ENCODE measurements at regions not wholly inside any gene's neighbourhood (a gene's known extent, or its start where the extent isn't known, plus 50 kb on each side); places are given as distances from the start of the nearest gene placed in this dataset.

DNA sequence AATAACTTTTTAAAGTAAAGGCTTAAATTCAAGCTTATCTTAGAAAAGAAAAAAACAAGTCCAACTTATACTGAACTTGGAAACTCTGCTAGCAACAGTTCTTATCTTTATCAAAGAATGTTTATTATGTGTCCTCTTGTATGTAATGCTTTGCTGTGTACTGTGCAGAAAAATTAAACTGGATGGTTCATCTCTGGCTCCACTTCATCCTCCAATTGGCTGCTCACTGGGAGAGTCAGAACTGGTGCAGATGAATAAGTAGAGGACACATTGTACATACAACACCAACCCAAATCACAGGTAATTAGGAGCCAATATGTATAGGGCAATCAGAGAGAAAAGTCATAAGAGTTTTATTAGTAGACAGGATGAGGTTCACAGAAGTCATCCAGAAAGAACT lies 123.6 kb upstream of the NAP1L1 start:
- Histone ChIP-seq H3K9me3 (ENCODE audit: control insufficient read depth, insufficient read depth, low read length) (no peaks in the 10 kb centered on the region), H3K4me3 (ENCODE audit: low read length) (no peak overlapping the region), H3K79me2 (ENCODE audit: control insufficient read depth, low read length) (no peaks in the 10 kb centered on the region), H4K20me1 (ENCODE audit: control insufficient read depth, insufficient read depth, low read depth, low read length) (no peaks in the 10 kb centered on the region), H3K36me3 (ENCODE audit: control insufficient read depth, low read length) (no peaks in the 10 kb centered on the region), H3K27ac (ENCODE audit: low read depth, low read length) (no peak overlapping the region), H3F3A (ENCODE audit: control insufficient read depth, insufficient read depth) (no peaks in the 10 kb centered on the region), H3K27me3 (ENCODE audit: control insufficient read depth, low read length) (no peaks in the 10 kb centered on the region), H3K4me1 (ENCODE audit: control insufficient read depth, low read length) (no peaks in the 10 kb centered on the region), H3K9me2 (replicated peaks; ENCODE audit: control insufficient read depth, low read length) (no peaks in the 10 kb centered on the region), H3K4me2 (ENCODE audit: low read length) (no peak overlapping the region)
- TF ChIP-seq EZH2phosphoT487 (IDR thresholded peaks at IDR 0.05; ENCODE audit: borderline replicate concordance, low read length) = no peak
- TF ChIP-seq, protein P1, sequence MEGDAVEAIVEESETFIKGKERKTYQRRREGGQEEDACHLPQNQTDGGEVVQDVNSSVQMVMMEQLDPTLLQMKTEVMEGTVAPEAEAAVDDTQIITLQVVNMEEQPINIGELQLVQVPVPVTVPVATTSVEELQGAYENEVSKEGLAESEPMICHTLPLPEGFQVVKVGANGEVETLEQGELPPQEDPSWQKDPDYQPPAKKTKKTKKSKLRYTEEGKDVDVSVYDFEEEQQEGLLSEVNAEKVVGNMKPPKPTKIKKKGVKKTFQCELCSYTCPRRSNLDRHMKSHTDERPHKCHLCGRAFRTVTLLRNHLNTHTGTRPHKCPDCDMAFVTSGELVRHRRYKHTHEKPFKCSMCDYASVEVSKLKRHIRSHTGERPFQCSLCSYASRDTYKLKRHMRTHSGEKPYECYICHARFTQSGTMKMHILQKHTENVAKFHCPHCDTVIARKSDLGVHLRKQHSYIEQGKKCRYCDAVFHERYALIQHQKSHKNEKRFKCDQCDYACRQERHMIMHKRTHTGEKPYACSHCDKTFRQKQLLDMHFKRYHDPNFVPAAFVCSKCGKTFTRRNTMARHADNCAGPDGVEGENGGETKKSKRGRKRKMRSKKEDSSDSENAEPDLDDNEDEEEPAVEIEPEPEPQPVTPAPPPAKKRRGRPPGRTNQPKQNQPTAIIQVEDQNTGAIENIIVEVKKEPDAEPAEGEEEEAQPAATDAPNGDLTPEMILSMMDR (IDR thresholded peaks at IDR 0.05; ENCODE audit: low read depth, low read length, poor library complexity, severe bottlenecking) = no peak

DNA sequence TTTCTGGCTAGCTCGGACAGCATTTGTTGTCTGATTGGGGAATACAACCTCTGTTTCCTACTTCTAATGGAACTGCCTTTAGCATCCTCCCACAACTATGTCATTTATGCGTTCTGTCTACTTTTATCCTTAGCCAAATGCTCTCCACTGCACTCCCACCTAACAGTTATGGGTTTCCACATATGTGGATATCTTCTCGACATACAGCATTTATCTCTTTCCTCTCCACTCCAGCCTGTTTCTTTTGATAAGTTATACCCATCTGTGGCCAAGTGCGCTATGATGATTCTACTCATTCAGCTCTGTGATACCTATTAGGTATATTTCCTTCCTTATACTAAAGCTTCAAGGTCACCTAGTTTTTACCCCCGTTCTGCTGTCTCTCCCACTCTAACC lies 122.2 kb upstream of the NAP1L1 start:
- Histone ChIP-seq H4K20me1 (ENCODE audit: control insufficient read depth, insufficient read depth, low read depth, low read length) (no peaks in the 10 kb centered on the region), H3K4me3 (ENCODE audit: low read length) (no peak overlapping the region), H3K9me3 (ENCODE audit: control insufficient read depth, insufficient read depth, low read length) (no peaks in the 10 kb centered on the region), H3K36me3 (ENCODE audit: control insufficient read depth, low read length) (no peaks in the 10 kb centered on the region), H3K27me3 (ENCODE audit: control insufficient read depth, low read length) (no peaks in the 10 kb centered on the region), H3K4me2 (ENCODE audit: low read length) (no peak overlapping the region), H3F3A (ENCODE audit: control insufficient read depth, insufficient read depth) (no peaks in the 10 kb centered on the region), H3K9me2 (replicated peaks; ENCODE audit: control insufficient read depth, low read length) (no peaks in the 10 kb centered on the region), H3K4me1 (ENCODE audit: control insufficient read depth, low read length) (no peaks in the 10 kb centered on the region), H3K27ac (ENCODE audit: low read depth, low read length) (no peak overlapping the region), H3K79me2 (ENCODE audit: control insufficient read depth, low read length) (no peaks in the 10 kb centered on the region)
- no peak for TF ChIP-seq EZH2phosphoT487 (IDR thresholded peaks at IDR 0.05; ENCODE audit: borderline replicate concordance, low read length)
- TF ChIP-seq, protein P1 (IDR thresholded peaks at IDR 0.05; ENCODE audit: low read depth, low read length, poor library complexity, severe bottlenecking) = no peak

DNA sequence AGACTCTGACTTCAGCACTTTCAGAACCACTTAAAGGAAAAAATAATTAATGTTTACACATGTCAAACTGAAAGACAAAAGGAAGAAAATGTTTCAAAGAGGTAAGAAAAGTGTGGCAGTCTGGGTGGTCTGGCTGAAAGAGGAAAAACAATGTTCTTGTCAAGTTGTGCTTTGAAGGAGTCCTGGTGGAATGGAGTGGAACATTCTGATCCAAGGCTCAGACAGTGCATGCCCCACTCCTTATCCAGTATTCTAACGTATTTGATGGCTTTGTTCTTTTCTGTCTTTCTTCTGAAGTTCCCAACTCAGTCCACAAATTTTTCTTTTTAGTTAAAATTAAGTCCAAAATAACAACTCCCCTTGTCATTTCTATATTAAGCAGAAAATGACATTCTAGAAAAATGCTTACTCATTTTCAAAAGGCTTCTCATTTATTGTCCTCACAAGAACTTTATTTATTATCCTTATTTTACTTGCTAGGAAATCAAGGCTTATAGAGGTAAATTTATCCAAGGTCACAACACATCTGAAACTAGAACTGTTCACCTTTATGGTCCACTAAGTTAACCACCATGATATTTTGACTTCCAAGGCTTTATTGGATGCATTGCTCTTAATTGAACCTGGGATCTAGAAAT lies 121.7 kb upstream of the NAP1L1 start:
- H4K20me1 ChIP-seq (ENCODE audit: control insufficient read depth, insufficient read depth, low read depth, low read length) = no peaks in the 10 kb centered on the region
- no peaks in the 10 kb centered on the region for H3F3A ChIP-seq (ENCODE audit: control insufficient read depth, insufficient read depth)
- H3K9me2 ChIP-seq (replicated peaks; ENCODE audit: control insufficient read depth, low read length) = no peaks in the 10 kb centered on the region
- no peaks in the 10 kb centered on the region for H3K27me3 ChIP-seq (ENCODE audit: control insufficient read depth, low read length)
- H3K27ac ChIP-seq (ENCODE audit: low read depth, low read length) = no peak overlapping the region
- no peak overlapping the region for H3K4me2 ChIP-seq (ENCODE audit: low read length)
- TF ChIP-seq EZH2phosphoT487 (IDR thresholded peaks at IDR 0.05; ENCODE audit: borderline replicate concordance, low read length) = no peak
- no peaks in the 10 kb centered on the region for H3K9me3 ChIP-seq (ENCODE audit: control insufficient read depth, insufficient read depth, low read length)
- no peak overlapping the region for H3K4me3 ChIP-seq (ENCODE audit: low read length)
- no peaks in the 10 kb centered on the region for H3K36me3 ChIP-seq (ENCODE audit: control insufficient read depth, low read length)
- H3K79me2 ChIP-seq (ENCODE audit: control insufficient read depth, low read length) = no peaks in the 10 kb centered on the region
- no peaks in the 10 kb centered on the region for H3K4me1 ChIP-seq (ENCODE audit: control insufficient read depth, low read length)

DNA sequence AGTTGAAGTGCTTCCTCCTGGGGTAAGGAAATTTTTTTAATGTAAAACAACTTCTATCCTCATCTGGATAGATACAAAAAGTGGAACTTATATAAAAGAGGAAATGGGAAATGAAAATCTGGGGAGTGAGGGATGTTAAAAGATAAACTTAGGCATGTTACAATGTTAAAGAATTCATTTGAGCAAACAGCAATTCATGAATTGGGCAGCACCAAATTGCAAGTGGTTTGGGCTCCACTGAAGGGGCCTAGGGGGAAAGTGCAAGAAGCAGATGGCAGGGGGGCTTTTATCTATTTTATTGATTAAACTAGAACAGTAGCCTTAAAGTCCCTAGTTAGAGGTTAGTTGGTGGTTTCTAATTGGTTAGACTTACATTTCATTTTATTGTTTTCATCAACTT lies 118.1 kb upstream of the NAP1L1 start:
- Histone ChIP-seq H3F3A (ENCODE audit: control insufficient read depth, insufficient read depth) (no peaks in the 10 kb centered on the region), H3K27me3 (ENCODE audit: control insufficient read depth, low read length) (no peaks in the 10 kb centered on the region), H4K20me1 (ENCODE audit: control insufficient read depth, insufficient read depth, low read depth, low read length) (no peaks in the 10 kb centered on the region), H3K4me2 (ENCODE audit: low read length) (no peak overlapping the region), H3K79me2 (ENCODE audit: control insufficient read depth, low read length) (no peaks in the 10 kb centered on the region), H3K9me3 (ENCODE audit: control insufficient read depth, insufficient read depth, low read length) (peaks cover 10% of the 10 kb centered on the region; the same call in 1 of the 2 replicates), H3K36me3 (ENCODE audit: control insufficient read depth, low read length) (no peaks in the 10 kb centered on the region), H3K27ac (ENCODE audit: low read depth, low read length) (no peak overlapping the region), H3K9me2 (replicated peaks; ENCODE audit: control insufficient read depth, low read length) (no peaks in the 10 kb centered on the region), H3K4me3 (ENCODE audit: low read length) (no peak overlapping the region), H3K4me1 (ENCODE audit: control insufficient read depth, low read length) (no peaks in the 10 kb centered on the region)
- TF ChIP-seq, protein P1 (IDR thresholded peaks at IDR 0.05; ENCODE audit: low read depth, low read length, poor library complexity, severe bottlenecking) = no peak
- no peak for TF ChIP-seq EZH2phosphoT487 (IDR thresholded peaks at IDR 0.05; ENCODE audit: borderline replicate concordance, low read length)
